T47D (cell line): ENCODE measurements at regions not wholly inside any gene's neighbourhood (a gene's known extent, or its start where the extent isn't known, plus 50 kb on each side); places are given as distances from the start of the nearest gene placed in this dataset.
A peak's percentile ranks its signal among the peaks of the same experiment; 100 is the strongest.

Experiments used
- DNase-seq, 2 experiments: peaks; one replicate each; pipeline versions ENCODE4 v3.0.0 to v3.0.0-alpha.2; 2011 to 2012; ENCODE audit warnings: low read depth in 1 of 2, low spot score in 1 of 2
- JUND ChIP-seq: IDR thresholded peaks from 2 replicates; pipeline ENCODE4 v1.6.1; 2012; ENCODE audit warnings: low read depth
- in situ Hi-C: cut with HindIII; loops from 2 replicates; pipeline ENCODE4 v1.10.0; 2016; ENCODE audit warnings: low sequenced_read_pairs, low pct_unique_long_range_greater_than_20kb

GRCh38 chr1:231091831-231092301 is 51.8 kb upstream of the FAM89A start:
- peak in 1 of 2 experiments; percentile 61 for DNase-seq
- no peak for TF ChIP-seq JUND
- in situ Hi-C loops, result no loop called here

GRCh38 chr1:231091415-231091814 is 51.4 kb upstream of the FAM89A start:
- no peak for DNase-seq
- no peak for TF ChIP-seq JUND
- in situ Hi-C loops, result no loop called here
